ENCODE measurements at regions not wholly inside any gene's neighbourhood (a gene's known extent, or its start where the extent isn't known, plus 50 kb on each side); places are given as distances from the start of the nearest gene placed in this dataset.

- no peak for TF ChIP-seq EP300 (IDR thresholded peaks at IDR 0.05)
- TF ChIP-seq, protein P1, sequence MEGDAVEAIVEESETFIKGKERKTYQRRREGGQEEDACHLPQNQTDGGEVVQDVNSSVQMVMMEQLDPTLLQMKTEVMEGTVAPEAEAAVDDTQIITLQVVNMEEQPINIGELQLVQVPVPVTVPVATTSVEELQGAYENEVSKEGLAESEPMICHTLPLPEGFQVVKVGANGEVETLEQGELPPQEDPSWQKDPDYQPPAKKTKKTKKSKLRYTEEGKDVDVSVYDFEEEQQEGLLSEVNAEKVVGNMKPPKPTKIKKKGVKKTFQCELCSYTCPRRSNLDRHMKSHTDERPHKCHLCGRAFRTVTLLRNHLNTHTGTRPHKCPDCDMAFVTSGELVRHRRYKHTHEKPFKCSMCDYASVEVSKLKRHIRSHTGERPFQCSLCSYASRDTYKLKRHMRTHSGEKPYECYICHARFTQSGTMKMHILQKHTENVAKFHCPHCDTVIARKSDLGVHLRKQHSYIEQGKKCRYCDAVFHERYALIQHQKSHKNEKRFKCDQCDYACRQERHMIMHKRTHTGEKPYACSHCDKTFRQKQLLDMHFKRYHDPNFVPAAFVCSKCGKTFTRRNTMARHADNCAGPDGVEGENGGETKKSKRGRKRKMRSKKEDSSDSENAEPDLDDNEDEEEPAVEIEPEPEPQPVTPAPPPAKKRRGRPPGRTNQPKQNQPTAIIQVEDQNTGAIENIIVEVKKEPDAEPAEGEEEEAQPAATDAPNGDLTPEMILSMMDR (IDR thresholded peaks at IDR 0.05): no peak
These were observed 250.0 kb downstream of the HGF start for GRCh38 chr7:81519886-81520285.

Data from ovary (tissue), 3 donors.